HCT116 (cell line): ENCODE measurements at regions not wholly inside any gene's neighbourhood (a gene's known extent, or its start where the extent isn't known, plus 50 kb on each side); places are given as distances from the start of the nearest gene placed in this dataset.

ENCODE experiments used
- ATAC-seq: fragments of 200-7000 bp; cut with Tn5 transposase; 2 replicates; pipeline ENCODE4 v1.9.1; 2020; ENCODE audit warnings: mild to moderate bottlenecking, moderate library complexity
- BruUV-seq: library from RNA; stranded (reverse); fragments of 400-500 nt; replicated peaks from 2 replicates; lab custom pipeline; 2021; lab: Mats Ljungman, UMichigan
- CTCF ChIA-PET: fragments of 300-600 bp; sonication (Branson Sonifier 250); formaldehyde crosslinking; loops from one replicate; lab custom pipeline; 2021; ENCODE audit warnings: antibody characterized with exemption; lab: Charles Lee
- POLR2A ChIA-PET: fragments of 300-600, 350-600 bp; sonication (Branson Sonifier 250); formaldehyde crosslinking; loops from one replicate; lab custom pipeline; 2021; ENCODE audit warnings: antibody characterized with exemption; lab: Charles Lee
- RAD21 ChIA-PET, 2 experiments: fragments of 300-600 bp; sonication (Branson Sonifier 250); formaldehyde crosslinking; loops; one replicate each; lab custom pipeline; 2023; ENCODE audit warnings: low total read pairs in 2 of 2; ENCODE audit not compliant: uncharacterized antibody in 2 of 2, unreplicated experiment in 2 of 2, low non-redundant PET in 1 of 2; lab: Charles Lee
- DNase-seq: peaks from one replicate; pipeline ENCODE4 v3.0.0-alpha.2; 2010; ENCODE audit warnings: low read depth, low spot score
- H2AFZ ChIP-seq: fragments of 200-600 bp; shearing (Covaris generic), sonication (generic); 2 replicates; pipeline ENCODE4 v1.6.1; 2017; ENCODE audit warnings: low read depth, mixed run types, mixed read lengths, antibody characterized with exemption, low read length; ENCODE audit not compliant: poor library complexity, severe bottlenecking
- H3K27ac ChIP-seq: 2 replicates; pipeline ENCODE4 v1.5.1; 2012; ENCODE audit warnings: low read depth, low read length
- H3K27me3 ChIP-seq: fragments of 200-600 bp; sonication (generic); 2 replicates; pipeline ENCODE4 v1.6.1; 2016; ENCODE audit warnings: mixed run types, low read length, mixed read lengths; ENCODE audit not compliant: insufficient read depth
- H3K36me3 ChIP-seq, 2 experiments: fragments of 200-500 bp in 1 of 2; fragments of 200-600 bp in 1 of 2; sonication (Bioruptor generic) in 1 of 2; sonication (generic) in 1 of 2; 2 replicates each; pipeline versions ENCODE4 v1.5.1 to v1.6.1; 2014 to 2016; ENCODE audit warnings: low read length in 2 of 2, inconsistent platforms in 1 of 2, mixed read lengths in 1 of 2, mixed run types in 1 of 2; ENCODE audit not compliant: insufficient read depth in 2 of 2, control insufficient read depth in 1 of 2
- H3K4me1 ChIP-seq, 2 experiments: fragments of 200-600 bp in 1 of 2; sonication (generic) in 1 of 2; 2 replicates each; pipeline versions ENCODE4 v1.5.1 to v1.6.1; 2012 to 2017; ENCODE audit warnings: low read length in 2 of 2, inconsistent platforms in 1 of 2, mild to moderate bottlenecking in 1 of 2, mixed read lengths in 1 of 2, mixed run types in 1 of 2, moderate library complexity in 1 of 2; ENCODE audit not compliant: insufficient read depth in 2 of 2, control insufficient read depth in 1 of 2
- H3K4me2 ChIP-seq: fragments of 200-600 bp; sonication (generic); 2 replicates; pipeline ENCODE4 v1.6.1; 2017; ENCODE audit warnings: mixed run types, low read length, mixed read lengths
- H3K4me3 ChIP-seq, 2 experiments: fragments of 200-600 bp in 1 of 2; sonication (generic) in 1 of 2; replicated peaks in 1 of 2; 2 replicates each; pipeline ENCODE4 v1.5.1; 2011 to 2016; ENCODE audit warnings: low read length in 2 of 2, control low read depth in 1 of 2, low read depth in 1 of 2, mild to moderate bottlenecking in 1 of 2, mixed read lengths in 1 of 2, mixed run types in 1 of 2
- H3K79me2 ChIP-seq: fragments of 200-600 bp; sonication (generic); 2 replicates; pipeline ENCODE4 v1.6.1; 2017; ENCODE audit warnings: mild to moderate bottlenecking, mixed run types, low read length, moderate library complexity, mixed read lengths; ENCODE audit not compliant: insufficient read depth
- H3K9ac ChIP-seq: fragments of 200-600 bp; sonication (generic); 2 replicates; pipeline ENCODE4 v1.6.1; 2016; ENCODE audit warnings: low read length, mixed read lengths
- H3K9me2 ChIP-seq: fragments of 200-600 bp; sonication (generic), shearing (Covaris generic); 2 replicates; pipeline ENCODE4 v1.6.1; 2017; ENCODE audit warnings: mixed run types, mild to moderate bottlenecking, moderate library complexity; ENCODE audit not compliant: insufficient read depth
- H3K9me3 ChIP-seq, 2 experiments: fragments of 200-500 bp in 1 of 2; fragments of 200-600 bp in 1 of 2; sonication (Bioruptor generic) in 1 of 2; sonication (generic) in 1 of 2; 2 replicates each; pipeline ENCODE4 v1.6.1; 2014 to 2017; ENCODE audit warnings: low read length in 2 of 2, mixed read lengths in 2 of 2, inconsistent platforms in 1 of 2, low read depth in 1 of 2, mild to moderate bottlenecking in 1 of 2, mixed run types in 1 of 2, moderate library complexity in 1 of 2; ENCODE audit not compliant: control insufficient read depth in 1 of 2, insufficient read depth in 1 of 2
- H4K20me1 ChIP-seq: fragments of 200-600 bp; sonication (generic), shearing (Covaris generic); 2 replicates; pipeline ENCODE4 v1.6.1; 2017; ENCODE audit warnings: mixed run types, mild to moderate bottlenecking, moderate library complexity; ENCODE audit not compliant: insufficient read depth
- ATF3 ChIP-seq: IDR thresholded peaks from 2 replicates; pipeline ENCODE4 v1.6.1; 2012
- CTCF ChIP-seq, 3 experiments: fragments of 200-600 bp in 1 of 3; sonication (generic) in 1 of 3; IDR thresholded peaks in 2 of 3; conservative IDR thresholded peaks in 1 of 3; 2 replicates each; pipeline ENCODE4 v1.5.1; 2012 to 2017; ENCODE audit warnings: low read depth in 2 of 3, low read length in 2 of 3, antibody characterized with exemption in 1 of 3, borderline replicate concordance in 1 of 3, control low read depth in 1 of 3, mild to moderate bottlenecking in 1 of 3, mixed read lengths in 1 of 3, mixed run types in 1 of 3, moderate library complexity in 1 of 3; ENCODE audit not compliant: insufficient read depth in 1 of 3
- EGR1 ChIP-seq: IDR thresholded peaks from 2 replicates; pipeline ENCODE4 v1.6.1; 2012; ENCODE audit warnings: low read depth
- MAX ChIP-seq: IDR thresholded peaks from 2 replicates; pipeline ENCODE4 v1.6.1; 2012
- POLR2A ChIP-seq: IDR thresholded peaks from 2 replicates; pipeline ENCODE4 v1.7.0; 2011; ENCODE audit warnings: borderline replicate concordance; ENCODE audit not compliant: insufficient read depth, insufficient read length; ENCODE audit errors: extremely low read depth
- RAD21 ChIP-seq: IDR thresholded peaks from 2 replicates; pipeline ENCODE4 v1.6.1; 2012; ENCODE audit warnings: low read depth, mild to moderate bottlenecking
- SRF ChIP-seq: IDR thresholded peaks from 2 replicates; pipeline ENCODE4 v1.6.1; 2012; ENCODE audit warnings: low read depth
- TCF7L2 ChIP-seq: IDR thresholded peaks from 2 replicates; pipeline ENCODE4 v1.7.0; 2011; ENCODE audit warnings: borderline replicate concordance, inconsistent platforms; ENCODE audit not compliant: insufficient read depth, insufficient read length; ENCODE audit errors: extremely low read depth
- ZNF274 ChIP-seq: fragments of 200-500 bp; sonication (Bioruptor generic); IDR thresholded peaks from 2 replicates; pipeline ENCODE4 v1.6.1; 2014; ENCODE audit warnings: mild to moderate bottlenecking, low read depth, low read length, inconsistent platforms
- intact Hi-C: fragments of 100-400 bp; cut with micrococcal nuclease; formaldehyde crosslinking; loops from 2 replicates; pipeline ENCODE4 v1.10.0; 2022

- DNase-seq = no peak
- H3K27me3 ChIP-seq = no peaks in the 10 kb centered on the region
- ATAC-seq = no peak
- no peaks in the 10 kb centered on the region for H4K20me1 ChIP-seq
- H3K9ac ChIP-seq = no peak overlapping the region
- H3K9me2 ChIP-seq = no peaks in the 10 kb centered on the region
- no TSS peak for BruUV-seq
- no peak for TF ChIP-seq TCF7L2
- TF ChIP-seq SRF = no peak
- TF ChIP-seq RAD21 = no peak
- TF ChIP-seq POLR2A = no peak
- no peak for TF ChIP-seq ATF3
- no peak for TF ChIP-seq CTCF (IDR thresholded peaks at IDR 0.05 in 2 of 3, conservative IDR thresholded peaks at IDR 0.05 in 1 of 3; ENCODE audit: borderline replicate concordance in 1 of 3, insufficient read depth in 1 of 3, low read depth in 2 of 3, low read length in 2 of 3)
- TF ChIP-seq EGR1 = no peak
- no peak for TF ChIP-seq ZNF274
- TF ChIP-seq MAX = no peak
- H3K4me1 ChIP-seq = peaks cover 0 to 5% of the 10 kb centered on the region in 2 experiments; a peak in 1 of 4 replicates
- intact Hi-C loops = no loop called here
- no peaks in the 10 kb centered on the region for H3K36me3 ChIP-seq
- POLR2A ChIA-PET = no interaction called here
- no peaks in the 10 kb centered on the region for H3K9me3 ChIP-seq
- H3K4me2 ChIP-seq = no peak overlapping the region
- no peak overlapping the region for H3K27ac ChIP-seq
- no peak overlapping the region for H2AFZ ChIP-seq
- no peaks in the 10 kb centered on the region for H3K79me2 ChIP-seq
- CTCF ChIA-PET = no interaction called here
- no peak overlapping the region for H3K4me3 ChIP-seq
- RAD21 ChIA-PET = no interaction called here
Measured at GRCh38 chr2:215878476-215879063, 134.8 kb downstream of the MREG start.
